HEK293T (cell line): ENCODE measurements at regions not wholly inside any gene's neighbourhood (a gene's known extent, or its start where the extent isn't known, plus 50 kb on each side); places are given as distances from the start of the nearest gene placed in this dataset.

Experiments
- CTCF ChIA-PET: fragments of 350-600 bp; formaldehyde crosslinking; extraction: SDS; loops from one replicate; lab custom pipeline; 2021; ENCODE audit warnings: antibody characterized with exemption, inconsistent platforms; lab: Yijun Ruan, JAX
- POLR2A ChIA-PET: fragments of 350-600 bp; formaldehyde crosslinking; extraction: SDS; loops from one replicate; lab custom pipeline; 2020; ENCODE audit warnings: antibody characterized with exemption, inconsistent platforms; lab: Yijun Ruan, JAX
- DNase-seq: peaks from one replicate; pipeline ENCODE4 v3.0.0; 2012; ENCODE audit warnings: mixed read lengths; ENCODE audit errors: extremely low spot score
- ARNT ChIP-seq: fragments of 450-650 bp; IDR thresholded peaks from 2 replicates; pipeline ENCODE4 v1.6.1; 2017; ENCODE audit warnings: mild to moderate bottlenecking
- BHLHE40 ChIP-seq: fragments of 450-650 bp; IDR thresholded peaks from 2 replicates; pipeline ENCODE4 v1.6.1; 2016; ENCODE audit warnings: mild to moderate bottlenecking, moderate library complexity, borderline replicate concordance
- CTBP1 ChIP-seq: fragments of 450-650 bp; IDR thresholded peaks from 2 replicates; pipeline ENCODE4 v1.6.1; 2016; ENCODE audit warnings: borderline replicate concordance
- ELF4 ChIP-seq: fragments of 450-650 bp; IDR thresholded peaks from 2 replicates; pipeline ENCODE4 v1.6.1; 2017; ENCODE audit warnings: antibody characterized with exemption
- FOXA1 ChIP-seq: fragments of 450-650 bp; IDR thresholded peaks from 2 replicates; pipeline ENCODE4 v1.6.1; 2016; ENCODE audit warnings: mild to moderate bottlenecking
- FOXK2 ChIP-seq: fragments of 450-650 bp; IDR thresholded peaks from 2 replicates; pipeline ENCODE4 v1.6.1; 2016; ENCODE audit warnings: mild to moderate bottlenecking
- FOXM1 ChIP-seq: fragments of 450-650 bp; IDR thresholded peaks from 2 replicates; pipeline ENCODE4 v1.6.1; 2017; ENCODE audit warnings: mild to moderate bottlenecking, borderline replicate concordance
- HDGF ChIP-seq: fragments of 450-650 bp; IDR thresholded peaks from 2 replicates; pipeline ENCODE4 v1.6.1; 2017; ENCODE audit warnings: antibody characterized with exemption, borderline replicate concordance
- L3MBTL2 ChIP-seq: fragments of 450-650 bp; conservative IDR thresholded peaks from 2 replicates; pipeline ENCODE4 v1.6.1; 2016; ENCODE audit warnings: mild to moderate bottlenecking
- LEF1 ChIP-seq: fragments of 450-650 bp; IDR thresholded peaks from 2 replicates; pipeline ENCODE4 v1.6.1; 2017; ENCODE audit warnings: mild to moderate bottlenecking, borderline replicate concordance
- NFRKB ChIP-seq: fragments of 450-650 bp; IDR thresholded peaks from 2 replicates; pipeline ENCODE4 v1.6.1; 2016; ENCODE audit warnings: mild to moderate bottlenecking, moderate library complexity
- PKNOX1 ChIP-seq: fragments of 450-650 bp; IDR thresholded peaks from 2 replicates; pipeline ENCODE4 v1.6.1; 2016
- SP1 ChIP-seq: fragments of 450-650 bp; IDR thresholded peaks from 2 replicates; pipeline ENCODE4 v1.6.1; 2017
- SUZ12 ChIP-seq: fragments of 450-650 bp; IDR thresholded peaks from 2 replicates; pipeline ENCODE4 v1.6.1; 2016; ENCODE audit warnings: mild to moderate bottlenecking
- TARDBP ChIP-seq: fragments of 450-650 bp; IDR thresholded peaks from 2 replicates; pipeline ENCODE4 v1.6.1; 2016
- ZNF384 ChIP-seq: fragments of 450-650 bp; IDR thresholded peaks from 2 replicates; pipeline ENCODE4 v1.6.1; 2016

GRCh38 chr6:92362404-92362803 lies 1057.0 kb downstream of the EPHA7 start:
- no peak for DNase-seq
- CTCF ChIA-PET: no interaction called here
- POLR2A ChIA-PET: no interaction called here
- TF ChIP-seq TARDBP (no peak), BHLHE40 (no peak), FOXM1 (no peak), HDGF (no peak), PKNOX1 (no peak), ARNT (no peak), ZNF384 (no peak), SP1 (no peak), ELF4 (no peak), FOXK2 (no peak), NFRKB (no peak), FOXA1 (no peak), SUZ12 (no peak), LEF1 (no peak), CTBP1 (no peak), L3MBTL2 (no peak)

- no peak for TF ChIP-seq ARNT
- no peak for TF ChIP-seq FOXK2
- no peak for TF ChIP-seq L3MBTL2
- TF ChIP-seq SP1: no peak
- TF ChIP-seq CTBP1: no peak
- no peak for TF ChIP-seq ELF4
- no peak for TF ChIP-seq LEF1
- TF ChIP-seq FOXM1: no peak
- no peak for TF ChIP-seq SUZ12
- no peak for TF ChIP-seq NFRKB
- TF ChIP-seq PKNOX1: no peak
- no peak for TF ChIP-seq TARDBP
- TF ChIP-seq BHLHE40: no peak
- TF ChIP-seq HDGF: no peak
- no peak for TF ChIP-seq FOXA1
- TF ChIP-seq ZNF384: no peak
- ChIA-PET POLR2A (no interaction called here), CTCF (no interaction called here)
- DNase-seq: no peak
Measured at GRCh38 chr6:92361990-92362389, 1057.4 kb downstream of the EPHA7 start.

- no peak for TF ChIP-seq L3MBTL2
- no peak for TF ChIP-seq BHLHE40
- no peak for TF ChIP-seq CTBP1
- DNase-seq: no peak
- ChIA-PET POLR2A (no interaction called here), CTCF (no interaction called here)
Measured at GRCh38 chr6:92354270-92354829, 1065.0 kb downstream of the EPHA7 start.

GRCh38 chr6:92352130-92352529 lies 1067.2 kb downstream of the EPHA7 start:
- no peak for TF ChIP-seq CTBP1
- TF ChIP-seq L3MBTL2: no peak
- TF ChIP-seq BHLHE40: no peak
- TF ChIP-seq ARNT: no peak
- TF ChIP-seq LEF1: no peak
- no peak for TF ChIP-seq ZNF384
- TF ChIP-seq NFRKB: no peak
- no peak for TF ChIP-seq HDGF
- TF ChIP-seq SP1: no peak
- TF ChIP-seq FOXM1: no peak
- no peak for TF ChIP-seq SUZ12
- TF ChIP-seq FOXK2: no peak
- no peak for TF ChIP-seq FOXA1
- no peak for TF ChIP-seq ELF4
- no peak for TF ChIP-seq TARDBP
- no peak for DNase-seq
- ChIA-PET POLR2A (no interaction called here), CTCF (no interaction called here)

GRCh38 chr6:92341201-92341600 lies 1078.2 kb downstream of the EPHA7 start:
- POLR2A ChIA-PET: no interaction called here
- TF ChIP-seq ZNF384: no peak
- TF ChIP-seq CTBP1: no peak
- no peak for TF ChIP-seq PKNOX1
- no peak for TF ChIP-seq FOXA1
- no peak for TF ChIP-seq FOXK2
- TF ChIP-seq FOXM1: no peak
- no peak for DNase-seq
- CTCF ChIA-PET: no interaction called here

- CTCF ChIA-PET: no interaction called here
- POLR2A ChIA-PET: no interaction called here
- no peak for TF ChIP-seq SP1
- no peak for TF ChIP-seq ZNF384
- no peak for TF ChIP-seq CTBP1
- no peak for TF ChIP-seq SUZ12
- no peak for TF ChIP-seq ARNT
- TF ChIP-seq PKNOX1: no peak
- no peak for TF ChIP-seq BHLHE40
- no peak for TF ChIP-seq FOXA1
- no peak for TF ChIP-seq L3MBTL2
- no peak for TF ChIP-seq LEF1
- no peak for TF ChIP-seq FOXM1
- TF ChIP-seq ELF4: no peak
- no peak for TF ChIP-seq FOXK2
- TF ChIP-seq NFRKB: no peak
- TF ChIP-seq HDGF: no peak
- no peak for TF ChIP-seq TARDBP
- DNase-seq: no peak
Measured at GRCh38 chr6:92339936-92340640, 1079.3 kb downstream of the EPHA7 start.
